ENCODE measurements at regions not wholly inside any gene's neighbourhood (a gene's known extent, or its start where the extent isn't known, plus 50 kb on each side); places are given as distances from the start of the nearest gene placed in this dataset.

GRCh38 chr3:155029941-155030340 is 50.2 kb upstream of the MME start:
- Histone ChIP-seq H3K27me3 (no peaks in the 10 kb centered on the region), H3K4me1 (peaks cover 15% of the 10 kb centered on the region), H3K4me3 (no peak overlapping the region), H3K27ac (no peak overlapping the region), H3K9me3 (no peaks in the 10 kb centered on the region), H3K36me3 (ENCODE audit: low read depth, missing control alignments) (no peaks in the 10 kb centered on the region)
- WGBS, 2 donors: 82 to 84% methylated on average over 1 of the region's 1 CpG
- intact Hi-C loops (cut with DNase I; ENCODE audit: low total_unique reads): no loop called here
- DNase-seq: no peak
- no peak for TF ChIP-seq POLR2A (IDR thresholded peaks at IDR 0.05)
- no peak for TF ChIP-seq CTCF (IDR thresholded peaks at IDR 0.05)

GRCh38 chr3:155026999-155027591 is 53.0 kb upstream of the MME start:
- H3K27me3 ChIP-seq: no peaks in the 10 kb centered on the region
- H3K4me3 ChIP-seq: no peak overlapping the region
- DNase-seq: no peak
- TF ChIP-seq CTCF (IDR thresholded peaks at IDR 0.05): no peak
- TF ChIP-seq POLR2A (IDR thresholded peaks at IDR 0.05): no peak
- H3K36me3 ChIP-seq (ENCODE audit: low read depth, missing control alignments): no peaks in the 10 kb centered on the region
- H3K4me1 ChIP-seq: no peaks in the 10 kb centered on the region
- no peaks in the 10 kb centered on the region for H3K9me3 ChIP-seq
- no peak overlapping the region for H3K27ac ChIP-seq
- WGBS, 2 donors: 53 to 62% methylated on average over 2 of the region's 2 CpGs
- intact Hi-C loops (cut with DNase I; ENCODE audit: low total_unique reads): no loop called here

GRCh38 chr3:155024006-155024638 is 56.0 kb upstream of the MME start:
- WGBS, 2 donors: 71 to 75% methylated on average over 2 of the region's 2 CpGs
- no peaks in the 10 kb centered on the region for H3K9me3 ChIP-seq
- no peak overlapping the region for H3K27ac ChIP-seq
- H3K27me3 ChIP-seq: no peaks in the 10 kb centered on the region
- intact Hi-C loops (cut with DNase I; ENCODE audit: low total_unique reads): no loop called here
- no peaks in the 10 kb centered on the region for H3K4me1 ChIP-seq
- no peak overlapping the region for H3K4me3 ChIP-seq
- no peak for DNase-seq
- no peaks in the 10 kb centered on the region for H3K36me3 ChIP-seq (ENCODE audit: low read depth, missing control alignments)
- TF ChIP-seq POLR2A (IDR thresholded peaks at IDR 0.05) (no peak), CTCF (IDR thresholded peaks at IDR 0.05) (no peak)

GRCh38 chr3:155022896-155023295 is 57.2 kb upstream of the MME start:
- H3K4me1 ChIP-seq: no peaks in the 10 kb centered on the region
- no peak overlapping the region for H3K27ac ChIP-seq
- H3K9me3 ChIP-seq: no peaks in the 10 kb centered on the region
- H3K27me3 ChIP-seq: no peaks in the 10 kb centered on the region
- DNase-seq: no peak
- no peak overlapping the region for H3K4me3 ChIP-seq
- intact Hi-C loops (cut with DNase I; ENCODE audit: low total_unique reads): no loop called here
- no peaks in the 10 kb centered on the region for H3K36me3 ChIP-seq (ENCODE audit: low read depth, missing control alignments)
- no peak for TF ChIP-seq POLR2A (IDR thresholded peaks at IDR 0.05)
- no peak for TF ChIP-seq CTCF (IDR thresholded peaks at IDR 0.05)

- Histone ChIP-seq H3K27me3 (no peaks in the 10 kb centered on the region), H3K36me3 (ENCODE audit: low read depth, missing control alignments) (no peaks in the 10 kb centered on the region), H3K4me1 (no peaks in the 10 kb centered on the region), H3K27ac (no peak overlapping the region), H3K4me3 (no peak overlapping the region), H3K9me3 (no peaks in the 10 kb centered on the region)
- WGBS, 2 donors: 96 to 100% methylated on average over 1 of the region's 1 CpG
- intact Hi-C loops (cut with DNase I; ENCODE audit: low total_unique reads): no loop called here
- no peak for DNase-seq
- TF ChIP-seq POLR2A (IDR thresholded peaks at IDR 0.05) (no peak), CTCF (IDR thresholded peaks at IDR 0.05) (no peak)
These were observed 60.5 kb upstream of the MME start for GRCh38 chr3:155019575-155019974.

Measured in testis (tissue), 2 donors.